GM23248 (cell line): ENCODE measurements at regions not wholly inside any gene's neighbourhood (a gene's known extent, or its start where the extent isn't known, plus 50 kb on each side); places are given as distances from the start of the nearest gene placed in this dataset.

Experiments used
- DNase-seq: peaks from one replicate; pipeline ENCODE4 v3.0.0-alpha.2; 2015
- H2AFZ ChIP-seq: fragments of 200-600 bp; sonication (generic); 2 replicates; pipeline ENCODE4 v1.6.1; 2016; ENCODE audit warnings: antibody characterized with exemption
- H3F3A ChIP-seq: fragments of 200-600 bp; sonication (generic); 2 replicates; pipeline ENCODE4 v1.6.1; 2016; ENCODE audit warnings: mild to moderate bottlenecking, antibody characterized with exemption, mixed run types; ENCODE audit not compliant: insufficient read depth
- H3K27ac ChIP-seq: fragments of 200-600 bp; sonication (generic); 2 replicates; pipeline ENCODE4 v1.5.1; 2016; ENCODE audit warnings: mild to moderate bottlenecking
- H3K27me3 ChIP-seq: fragments of 200-600 bp; sonication (generic); replicated peaks from 2 replicates; pipeline ENCODE4 v1.6.1; 2016; ENCODE audit warnings: mild to moderate bottlenecking; ENCODE audit not compliant: insufficient read depth
- H3K36me3 ChIP-seq: fragments of 200-600 bp; sonication (generic); 2 replicates; pipeline ENCODE4 v1.6.1; 2016; ENCODE audit warnings: low read depth, mild to moderate bottlenecking
- H3K4me1 ChIP-seq: fragments of 200-600 bp; sonication (generic); 2 replicates; pipeline ENCODE4 v1.6.1; 2016; ENCODE audit warnings: mild to moderate bottlenecking; ENCODE audit not compliant: insufficient read depth
- H3K4me2 ChIP-seq: fragments of 200-600 bp; sonication (generic); one replicate; pipeline ENCODE4 v1.6.1; 2016; ENCODE audit warnings: mild to moderate bottlenecking; ENCODE audit not compliant: unreplicated experiment
- H3K4me3 ChIP-seq: fragments of 200-600 bp; sonication (generic); 2 replicates; pipeline ENCODE4 v1.5.1; 2016; ENCODE audit warnings: mild to moderate bottlenecking
- H3K79me2 ChIP-seq: fragments of 200-600 bp; sonication (generic); 2 replicates; pipeline ENCODE4 v1.6.1; 2016; ENCODE audit warnings: mild to moderate bottlenecking; ENCODE audit not compliant: insufficient read depth
- H3K9ac ChIP-seq: fragments of 200-600 bp; sonication (generic); 2 replicates; pipeline ENCODE4 v1.6.1; 2016; ENCODE audit warnings: mild to moderate bottlenecking
- H3K9me2 ChIP-seq: fragments of 200-600 bp; sonication (generic); 2 replicates; pipeline ENCODE4 v1.6.1; 2016; ENCODE audit warnings: mixed run types, mild to moderate bottlenecking, moderate library complexity; ENCODE audit not compliant: insufficient read depth
- H3K9me3 ChIP-seq: fragments of 200-600 bp; sonication (generic); one replicate; pipeline ENCODE4 v1.6.1; 2017; ENCODE audit warnings: low read depth
- H4K20me1 ChIP-seq: fragments of 200-600 bp; sonication (generic); 2 replicates; pipeline ENCODE4 v1.6.0; 2016; ENCODE audit not compliant: insufficient read depth
- EZH2 ChIP-seq: fragments of 200-600 bp; sonication (generic); IDR thresholded peaks from 2 replicates; pipeline ENCODE4 v1.6.1; 2018; ENCODE audit warnings: antibody characterized with exemption, mild to moderate bottlenecking; ENCODE audit not compliant: insufficient read depth, poor library complexity, severe bottlenecking
- EZH2phosphoT487 ChIP-seq: fragments of 200-600 bp; sonication (generic); IDR thresholded peaks from 2 replicates; pipeline ENCODE4 v1.6.1; 2018; ENCODE audit warnings: antibody characterized with exemption, moderate library complexity, mild to moderate bottlenecking, low read depth; ENCODE audit not compliant: insufficient read depth
- WGBS, 2 experiments: methylation state at CpG; one replicate each; pipeline ENCODE4 v1.1.6; 2015 to 2017; ENCODE audit warnings: low lambda C conversion rate in 2 of 2, low coverage in 1 of 2; ENCODE audit errors: missing lambda C conversion rate in 2 of 2; 5-methylcytosine and 5-hydroxymethylcytosine counted together
- in situ Hi-C: fragments of 300-500 bp; cut with MboI; formaldehyde crosslinking; loops from 2 replicates; pipeline ENCODE4 v1.15.0; 2020

DNA sequence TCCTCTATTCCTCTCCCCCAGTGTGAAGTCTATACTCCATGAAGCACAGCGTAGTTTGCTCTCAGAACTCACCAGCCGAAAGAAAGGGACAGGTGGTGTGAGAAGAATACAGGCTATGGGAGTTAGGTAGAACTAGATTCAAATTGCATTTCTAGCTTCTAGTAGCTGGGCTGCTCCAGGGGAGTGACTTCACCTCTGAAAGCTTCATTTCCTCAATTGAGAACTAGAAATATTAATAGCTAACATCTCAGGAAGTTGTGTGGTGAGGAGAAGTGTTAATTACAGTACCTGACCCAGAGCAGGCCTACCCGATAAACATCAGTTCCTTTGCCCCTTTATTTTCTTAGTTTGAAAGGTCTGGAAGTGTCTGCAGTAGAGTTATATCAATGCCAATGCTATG lies 484.7 kb upstream of the TENM4 start:
- in situ Hi-C loops = no loop called here
- WGBS, 2 experiments = 37 to 43% methylated on average over 3 of the region's 3 CpGs
- no peaks in the 10 kb centered on the region for H3K9me3 ChIP-seq

DNA sequence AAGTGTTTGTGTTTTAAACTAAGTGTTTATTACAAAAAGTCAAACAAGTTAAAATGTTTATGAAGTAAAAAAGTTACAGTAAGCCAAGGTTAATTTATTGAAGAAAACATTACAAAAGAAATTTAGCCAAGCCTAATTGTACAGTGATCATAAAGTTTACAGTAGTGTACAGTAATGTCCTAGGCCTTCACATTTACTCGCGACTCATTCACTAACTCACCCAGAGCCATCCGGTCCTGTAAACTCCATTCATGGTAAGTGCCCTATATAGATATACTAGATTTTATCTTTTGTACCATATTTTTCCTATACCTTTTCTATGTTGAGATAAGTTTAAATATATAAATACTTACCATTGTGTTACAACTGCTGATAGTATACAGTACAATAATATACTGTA lies 481.8 kb upstream of the TENM4 start:
- Histone ChIP-seq H3K9me3 (no peaks in the 10 kb centered on the region), H3K9me2 (no peaks in the 10 kb centered on the region), H3K4me2 (no peak overlapping the region), H3K79me2 (no peaks in the 10 kb centered on the region), H3K4me1 (no peaks in the 10 kb centered on the region), H3K4me3 (no peak overlapping the region), H2AFZ (no peak overlapping the region), H3K27me3 (no peaks in the 10 kb centered on the region), H3F3A (no peaks in the 10 kb centered on the region), H3K36me3 (no peaks in the 10 kb centered on the region), H3K27ac (no peak overlapping the region), H4K20me1 (no peaks in the 10 kb centered on the region), H3K9ac (no peak overlapping the region)
- in situ Hi-C loops = no loop called here
- WGBS, 2 experiments = 71 to 76% methylated on average over 3 of the region's 3 CpGs
- no peak for DNase-seq
- TF ChIP-seq EZH2 = no peak
- TF ChIP-seq EZH2phosphoT487 = no peak

More for the DNA sequence above, 484.7 kb upstream of the TENM4 start:
- no peaks in the 10 kb centered on the region for H3K27me3 ChIP-seq
- no peaks in the 10 kb centered on the region for H3K36me3 ChIP-seq
- H3F3A ChIP-seq = no peaks in the 10 kb centered on the region
- TF ChIP-seq EZH2 (no peak), EZH2phosphoT487 (no peak)
- DNase-seq = no peak
- no peak overlapping the region for H2AFZ ChIP-seq
- no peaks in the 10 kb centered on the region for H3K79me2 ChIP-seq
- no peak overlapping the region for H3K4me3 ChIP-seq
- H4K20me1 ChIP-seq = no peaks in the 10 kb centered on the region
- no peaks in the 10 kb centered on the region for H3K4me1 ChIP-seq
- H3K9ac ChIP-seq = no peak overlapping the region
- no peak overlapping the region for H3K4me2 ChIP-seq
- H3K9me2 ChIP-seq = no peaks in the 10 kb centered on the region
- H3K27ac ChIP-seq = no peak overlapping the region

DNA sequence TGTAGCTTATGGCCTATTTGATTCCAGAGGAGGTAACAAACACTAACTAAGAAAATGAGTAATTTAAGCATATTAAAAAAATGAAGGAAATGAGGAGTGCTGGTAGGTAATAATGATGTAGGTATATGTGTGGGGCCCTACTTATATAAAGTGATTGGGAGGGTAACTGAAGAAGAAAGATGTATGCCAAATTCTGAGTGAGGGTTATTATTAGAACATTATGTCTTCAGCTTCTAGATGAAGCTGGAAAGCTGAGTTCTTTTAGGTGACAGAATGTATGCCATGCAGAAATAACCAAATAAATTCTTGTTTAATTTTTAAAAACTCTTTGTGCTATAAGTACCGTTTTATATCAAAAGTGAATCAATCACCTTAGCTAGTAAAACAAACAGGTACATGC lies 479.6 kb upstream of the TENM4 start:
- H3K27ac ChIP-seq = no peak overlapping the region
- no peak for DNase-seq
- no peaks in the 10 kb centered on the region for H3K79me2 ChIP-seq
- no peaks in the 10 kb centered on the region for H3K9me2 ChIP-seq
- no peaks in the 10 kb centered on the region for H3K4me1 ChIP-seq
- H3K27me3 ChIP-seq = no peaks in the 10 kb centered on the region
- TF ChIP-seq EZH2 = no peak
- no peak for TF ChIP-seq EZH2phosphoT487
- H4K20me1 ChIP-seq = no peaks in the 10 kb centered on the region
- H3K9ac ChIP-seq = no peak overlapping the region
- no peaks in the 10 kb centered on the region for H3F3A ChIP-seq
- no peak overlapping the region for H2AFZ ChIP-seq
- no peak overlapping the region for H3K4me3 ChIP-seq
- H3K4me2 ChIP-seq = no peak overlapping the region
- in situ Hi-C loops = no loop called here
- no peaks in the 10 kb centered on the region for H3K9me3 ChIP-seq
- H3K36me3 ChIP-seq = no peaks in the 10 kb centered on the region
- 0 to 5% methylated on average over 1 of the region's 1 CpG for WGBS, 2 experiments

DNA sequence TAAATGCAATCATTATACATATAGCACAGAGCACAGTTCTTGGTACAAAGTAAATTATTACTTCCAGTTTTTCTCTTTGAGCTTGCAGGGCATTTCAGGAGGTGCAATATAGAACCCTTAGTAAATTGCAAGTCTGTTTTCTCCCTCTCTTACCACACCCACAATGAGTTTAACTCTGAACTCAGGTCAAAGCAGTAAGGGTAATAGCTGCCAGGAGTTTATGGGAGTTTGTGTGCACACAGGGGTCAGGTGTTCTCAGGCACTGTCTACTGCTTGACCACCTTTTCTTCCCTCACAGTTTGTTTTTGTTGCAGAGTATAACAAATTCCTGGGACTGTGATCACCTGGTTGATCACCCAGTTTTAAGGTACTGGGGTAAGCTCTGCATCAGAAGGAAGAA lies 478.5 kb upstream of the TENM4 start:
- TF ChIP-seq EZH2 = no peak
- no peak for TF ChIP-seq EZH2phosphoT487
- in situ Hi-C loops = no loop called here
- Histone ChIP-seq H3K79me2 (no peaks in the 10 kb centered on the region), H2AFZ (no peak overlapping the region), H3K9me3 (no peaks in the 10 kb centered on the region), H3K27me3 (no peaks in the 10 kb centered on the region), H3K4me2 (no peak overlapping the region), H4K20me1 (no peaks in the 10 kb centered on the region), H3F3A (no peaks in the 10 kb centered on the region), H3K27ac (no peak overlapping the region), H3K9me2 (no peaks in the 10 kb centered on the region), H3K9ac (no peak overlapping the region), H3K36me3 (no peaks in the 10 kb centered on the region), H3K4me1 (no peaks in the 10 kb centered on the region), H3K4me3 (no peak overlapping the region)
- DNase-seq = no peak

DNA sequence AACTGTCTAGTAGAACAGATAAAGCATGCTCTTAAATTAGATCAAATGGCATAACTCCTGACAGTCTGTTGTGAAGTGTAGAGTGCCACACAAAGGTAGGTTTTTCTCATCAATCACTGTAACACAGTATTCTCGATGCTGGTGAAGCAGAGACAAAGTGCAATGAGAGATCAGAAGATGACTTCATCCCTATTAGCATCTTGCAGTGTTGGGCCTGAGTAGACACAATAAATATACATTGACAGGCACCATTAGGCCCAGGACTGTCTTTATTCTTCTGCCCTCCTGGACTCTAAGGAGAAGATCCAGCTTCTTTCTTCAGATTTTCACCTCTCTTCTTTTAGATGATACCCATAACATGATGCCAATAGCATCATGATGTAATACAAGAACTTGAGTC lies 478.0 kb upstream of the TENM4 start:
- 0 to 6% methylated on average over 1 of the region's 1 CpG for WGBS, 2 experiments
- no peaks in the 10 kb centered on the region for H3K27me3 ChIP-seq
- no peak for DNase-seq
- no peak overlapping the region for H3K27ac ChIP-seq
- H3K79me2 ChIP-seq = no peaks in the 10 kb centered on the region
- H3K9me3 ChIP-seq = no peaks in the 10 kb centered on the region
- no peaks in the 10 kb centered on the region for H3K4me1 ChIP-seq
- in situ Hi-C loops = no loop called here
- H3F3A ChIP-seq = no peaks in the 10 kb centered on the region
- no peak overlapping the region for H3K4me3 ChIP-seq
- no peak overlapping the region for H2AFZ ChIP-seq
- H3K9me2 ChIP-seq = no peaks in the 10 kb centered on the region
- no peak for TF ChIP-seq EZH2phosphoT487
- no peak for TF ChIP-seq EZH2
- H3K4me2 ChIP-seq = no peak overlapping the region
- H3K9ac ChIP-seq = no peak overlapping the region
- H4K20me1 ChIP-seq = no peaks in the 10 kb centered on the region
- H3K36me3 ChIP-seq = no peaks in the 10 kb centered on the region
